HG03159 (cell line): ENCODE measurements at regions not wholly inside any gene's neighbourhood (a gene's known extent, or its start where the extent isn't known, plus 50 kb on each side); places are given as distances from the start of the nearest gene placed in this dataset.

ENCODE experiments used
- ATAC-seq: cut with Tn5 transposase; IDR thresholded peaks from one replicate; pipeline ENCODE4 v1.9.1; 2021; ENCODE audit warnings: mild to moderate bottlenecking, moderate library complexity; ENCODE audit not compliant: unreplicated experiment

DNA sequence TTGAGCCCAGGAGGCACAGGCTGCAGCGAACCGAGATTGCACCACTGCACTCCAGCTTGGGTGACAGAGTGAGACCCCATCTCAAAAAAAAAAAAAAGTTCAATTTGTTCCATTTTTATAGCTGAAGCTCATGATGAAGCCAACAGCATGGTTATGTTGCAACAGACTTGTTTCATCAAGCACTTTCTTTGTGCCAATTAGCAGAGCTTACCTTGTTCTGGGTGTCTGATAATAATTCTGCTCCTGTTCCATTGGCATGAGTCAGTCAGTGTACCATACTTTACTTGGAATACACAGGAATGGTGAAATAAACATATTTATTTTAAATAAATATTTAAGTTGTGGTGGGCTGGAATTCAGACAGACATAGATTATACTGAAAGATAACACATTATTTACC lies 100.8 kb upstream of the DAAM1 start:
- ATAC-seq, result no peak

DNA sequence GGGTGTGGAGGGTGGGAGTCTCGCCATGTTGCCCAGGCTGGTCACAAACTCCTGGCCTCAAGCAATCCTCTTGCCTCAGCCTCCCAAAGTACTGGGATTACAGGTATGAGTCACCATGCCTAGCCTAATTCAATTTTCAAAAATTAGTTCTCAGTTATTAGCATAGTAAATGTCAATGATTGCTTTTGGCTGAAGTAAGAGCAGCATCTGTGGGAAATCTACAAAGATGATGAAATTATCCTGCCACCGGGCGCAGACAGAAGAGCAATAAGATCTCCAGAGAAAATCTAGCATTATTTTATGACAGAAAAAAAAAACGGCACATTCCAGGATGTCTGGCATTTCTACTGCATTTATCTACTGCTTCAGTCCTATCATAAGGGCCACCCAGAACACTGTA lies 97.9 kb upstream of the DAAM1 start:
- ATAC-seq, result no peak

DNA sequence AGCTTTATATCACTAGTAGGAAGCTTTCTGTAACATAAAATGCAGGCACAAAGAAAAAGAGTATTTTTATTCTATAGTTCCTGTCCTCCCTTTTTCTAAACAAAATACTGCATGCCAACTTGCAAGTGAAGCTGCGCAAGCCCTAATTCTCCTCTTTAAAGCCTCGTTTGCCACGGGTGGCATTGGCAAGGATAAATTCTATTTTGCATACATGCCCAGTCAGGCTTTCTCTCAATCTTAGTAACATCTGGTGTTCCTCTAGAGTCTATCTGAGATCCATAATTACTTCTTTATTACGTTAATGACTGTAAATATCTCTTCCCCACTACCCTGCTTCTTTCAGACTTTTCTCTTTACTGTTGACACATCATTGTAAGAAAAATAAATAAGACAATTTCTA lies 97.1 kb upstream of the DAAM1 start:
- no peak for ATAC-seq

DNA sequence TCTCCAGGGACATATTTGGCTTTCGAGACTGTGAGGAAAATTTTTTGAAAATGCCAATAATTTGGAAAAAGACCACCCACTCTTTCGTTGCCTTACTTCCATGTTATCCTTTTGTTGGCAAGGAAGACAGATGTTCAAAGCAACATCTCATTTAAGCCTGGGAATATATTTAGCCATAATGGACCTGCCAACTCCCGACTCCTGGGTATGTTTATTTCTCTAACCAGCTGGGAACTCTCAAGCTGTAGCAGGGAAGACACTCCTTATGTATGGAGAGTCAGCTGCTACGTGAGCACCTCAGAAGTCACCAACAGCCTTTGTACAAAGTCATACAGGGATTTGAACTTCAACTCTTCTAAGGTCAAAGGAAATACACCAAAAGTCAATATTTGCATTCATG lies 96.5 kb upstream of the DAAM1 start:
- no peak for ATAC-seq

DNA sequence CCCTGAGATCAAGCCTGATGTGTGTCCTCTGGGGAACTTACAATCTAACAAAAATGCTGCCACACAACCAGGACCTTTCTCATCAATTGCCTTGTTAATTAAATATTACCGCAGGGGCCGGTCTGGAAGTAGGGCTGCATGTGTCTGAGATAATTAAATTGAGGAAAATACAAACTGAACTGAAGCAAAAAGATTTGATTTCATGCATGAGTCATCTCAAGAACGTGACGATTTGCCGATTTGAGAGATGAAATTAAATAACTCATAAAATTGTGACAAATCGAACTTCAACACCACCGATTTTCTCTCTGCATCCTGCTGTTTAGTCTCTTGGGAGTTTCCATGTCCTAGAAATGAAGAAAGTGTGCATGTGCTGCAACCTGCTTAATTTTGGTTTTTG lies 94.6 kb upstream of the DAAM1 start:
- ATAC-seq, result no peak

DNA sequence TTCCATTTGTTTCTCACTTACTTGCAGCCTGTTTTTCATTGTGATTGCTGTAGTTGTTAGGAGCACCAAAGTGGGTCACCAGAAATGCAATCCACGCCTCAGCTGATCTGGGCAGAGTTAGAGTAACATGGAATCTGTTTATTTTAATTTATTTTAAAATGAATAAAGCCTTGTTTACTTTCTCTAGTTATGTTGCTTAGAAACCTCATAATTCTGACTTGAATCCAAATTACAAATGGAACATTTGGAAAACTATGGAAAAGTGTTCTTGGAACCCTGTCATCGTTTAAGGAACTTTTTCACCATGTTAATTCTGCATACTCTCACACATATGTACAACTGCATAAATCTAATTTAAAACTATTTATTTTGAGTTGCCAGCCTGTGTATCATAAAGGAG lies 92.2 kb upstream of the DAAM1 start:
- no peak for ATAC-seq

DNA sequence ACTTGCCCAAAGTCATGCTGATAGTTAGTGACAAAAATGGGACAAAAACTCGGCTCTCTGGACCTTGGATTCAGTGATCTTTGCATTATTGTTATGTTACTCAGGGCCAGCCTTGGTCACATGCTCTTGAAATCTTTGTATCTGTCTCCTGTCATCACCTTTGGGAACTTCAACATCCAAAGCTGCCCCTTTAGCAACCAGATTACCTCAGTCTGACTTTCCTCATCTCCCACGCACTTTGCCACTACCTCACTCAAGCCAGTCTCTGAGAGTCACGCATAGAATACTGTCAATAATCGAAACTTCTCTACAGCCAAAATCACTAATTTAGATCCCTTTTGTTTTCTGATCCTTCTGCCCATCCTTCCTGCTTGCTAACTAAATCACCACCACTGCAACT lies 90.8 kb upstream of the DAAM1 start:
- ATAC-seq, result no peak

DNA sequence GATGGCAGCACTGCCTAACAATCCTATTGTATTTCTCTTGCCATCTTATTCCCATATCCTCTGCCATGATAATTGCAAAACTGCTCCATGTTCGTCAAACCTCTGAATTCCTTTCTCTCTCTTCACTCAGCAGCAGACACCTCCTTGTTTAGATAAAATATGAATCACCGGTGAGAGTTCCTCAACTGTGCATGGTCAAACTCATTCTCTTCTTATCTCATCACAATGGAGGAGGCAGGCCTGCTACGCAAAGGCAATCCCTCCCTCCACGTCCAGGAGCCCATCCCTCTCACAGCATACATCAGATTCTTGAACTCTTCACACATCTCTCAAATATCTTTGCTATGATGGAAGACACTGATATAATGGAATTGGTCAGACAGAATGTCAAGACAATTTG lies 90.1 kb upstream of the DAAM1 start:
- no peak for ATAC-seq

DNA sequence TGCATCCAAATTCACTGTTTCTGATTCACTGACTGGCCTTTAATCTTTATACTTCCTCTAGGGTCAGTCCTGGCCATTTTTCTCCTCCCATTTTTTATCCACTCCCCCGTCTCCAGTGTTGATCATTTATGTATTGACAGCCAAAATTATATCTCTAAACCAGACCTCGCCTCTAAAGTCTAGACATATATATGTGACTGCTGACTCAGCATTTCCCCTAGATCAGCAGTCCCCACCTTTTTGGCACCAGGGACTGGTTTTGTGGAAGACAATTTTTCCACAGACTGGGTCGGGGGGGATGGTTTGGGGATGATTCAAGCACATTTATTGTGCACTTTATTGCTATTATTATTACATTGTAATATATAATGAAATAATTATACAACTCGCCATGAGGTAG lies 88.3 kb upstream of the DAAM1 start:
- ATAC-seq, result no peak

DNA sequence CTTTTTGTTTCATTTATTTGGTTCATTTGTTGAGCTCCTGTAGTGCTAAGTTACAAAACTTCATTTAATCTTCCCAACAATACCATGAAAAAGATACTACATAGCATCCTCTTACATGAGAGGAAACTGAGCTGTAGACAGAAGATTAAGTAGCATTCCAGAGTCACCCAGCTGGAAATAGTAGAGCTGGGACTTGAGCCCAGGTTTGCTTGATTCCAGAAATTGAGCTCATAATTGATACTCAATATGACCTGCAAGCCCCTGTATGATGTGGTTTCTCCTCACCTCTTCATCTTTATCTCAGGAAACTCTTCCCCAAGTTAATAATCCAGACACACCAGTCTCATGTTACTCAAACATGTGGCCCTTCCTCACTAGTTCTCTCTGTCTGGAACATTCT lies 87.0 kb upstream of the DAAM1 start:
- ATAC-seq, result no peak

DNA sequence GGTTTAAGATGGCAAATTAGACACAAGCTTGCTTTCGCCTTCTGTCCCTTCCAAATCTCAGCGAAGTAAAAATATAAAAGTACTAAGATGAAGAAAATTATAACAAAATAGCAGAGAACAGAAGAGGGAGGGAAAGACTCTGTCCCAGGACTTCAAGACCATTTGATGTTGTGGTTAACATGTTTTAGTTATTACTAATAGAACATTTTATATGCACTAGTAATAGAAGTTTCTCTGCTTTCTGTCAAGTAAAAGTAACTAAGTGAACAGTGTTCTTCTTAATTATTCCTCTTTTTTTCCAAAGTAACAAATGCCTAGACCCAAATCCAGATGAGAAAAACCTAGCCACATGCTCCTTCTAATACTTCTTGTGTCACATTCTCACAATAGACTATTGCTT lies 85.1 kb upstream of the DAAM1 start:
- ATAC-seq, result no peak

DNA sequence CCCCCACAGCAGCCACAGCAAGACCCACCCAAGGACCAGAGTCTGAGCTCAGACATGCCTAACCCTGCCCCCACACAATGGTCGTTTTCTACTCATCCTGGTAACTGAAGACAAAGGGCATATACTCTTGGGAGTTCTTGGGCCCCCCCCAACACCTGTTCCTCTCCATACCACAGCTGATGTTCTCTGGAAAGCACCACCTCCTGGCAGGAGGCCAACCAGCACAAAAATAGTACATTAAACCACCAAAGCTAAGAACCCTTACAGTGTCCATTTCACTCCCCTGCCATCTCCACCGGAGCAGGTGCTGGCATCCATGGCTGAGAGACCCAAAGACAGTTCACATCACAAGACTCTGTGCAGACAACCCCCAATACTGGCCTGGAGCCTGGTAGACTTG lies 80.6 kb upstream of the DAAM1 start:
- no peak for ATAC-seq

DNA sequence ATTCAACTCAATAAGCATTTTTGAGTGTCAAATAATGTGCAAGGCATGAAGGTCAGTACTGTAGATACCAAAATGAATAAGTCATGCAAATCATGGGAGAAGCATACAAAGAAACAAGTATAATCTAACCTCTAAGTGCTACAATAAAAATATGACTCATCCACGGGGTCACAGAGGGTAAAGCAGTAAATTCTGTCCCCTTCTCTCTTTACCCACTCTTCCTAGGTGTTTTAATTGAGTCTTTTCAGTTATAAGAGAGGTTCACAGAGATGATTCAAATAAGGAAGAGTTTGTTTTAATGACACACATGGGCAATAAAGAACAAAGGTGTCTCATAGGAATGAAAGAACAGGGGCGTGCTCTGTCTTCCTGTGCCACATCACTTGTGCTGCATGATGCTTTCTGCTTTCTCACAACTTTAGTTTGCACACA lies 71.5 kb upstream of the DAAM1 start:
- ATAC-seq, result no peak

DNA sequence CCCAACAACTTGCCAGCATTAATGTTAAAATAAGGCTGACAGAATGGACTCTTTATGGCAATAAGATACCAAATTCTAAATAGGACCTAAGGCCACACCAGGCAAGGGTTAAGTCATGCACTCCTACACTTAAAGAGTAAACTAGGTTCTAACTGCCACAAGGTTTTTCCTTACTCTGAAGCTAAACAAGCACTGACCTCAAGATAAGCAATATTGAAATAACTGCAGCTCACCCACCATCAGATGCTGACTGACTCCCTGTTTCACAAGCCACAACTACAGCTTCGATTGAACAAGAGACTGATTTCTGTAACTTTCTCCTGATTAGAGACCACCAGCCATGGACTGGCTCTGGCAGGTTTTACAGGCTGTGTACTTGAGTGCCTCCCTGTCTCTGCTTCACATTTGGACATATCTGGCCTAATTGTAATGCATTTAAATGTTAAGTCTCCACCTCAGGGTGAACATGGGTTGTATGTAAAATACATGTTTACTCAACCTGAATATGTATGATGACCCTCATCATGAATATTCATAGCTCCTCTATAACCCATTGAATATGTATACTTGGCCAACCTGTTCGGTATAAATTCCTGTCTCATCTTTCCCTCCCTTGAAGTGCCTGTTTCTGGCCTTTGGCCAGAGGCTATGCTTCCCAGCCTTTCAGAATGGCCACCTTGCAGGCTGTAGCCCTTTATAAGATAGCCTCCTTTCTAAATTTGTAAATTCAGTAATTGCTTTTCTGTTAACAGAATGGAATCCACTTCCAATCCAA lies 70.5 kb upstream of the DAAM1 start:
- no peak for ATAC-seq

DNA sequence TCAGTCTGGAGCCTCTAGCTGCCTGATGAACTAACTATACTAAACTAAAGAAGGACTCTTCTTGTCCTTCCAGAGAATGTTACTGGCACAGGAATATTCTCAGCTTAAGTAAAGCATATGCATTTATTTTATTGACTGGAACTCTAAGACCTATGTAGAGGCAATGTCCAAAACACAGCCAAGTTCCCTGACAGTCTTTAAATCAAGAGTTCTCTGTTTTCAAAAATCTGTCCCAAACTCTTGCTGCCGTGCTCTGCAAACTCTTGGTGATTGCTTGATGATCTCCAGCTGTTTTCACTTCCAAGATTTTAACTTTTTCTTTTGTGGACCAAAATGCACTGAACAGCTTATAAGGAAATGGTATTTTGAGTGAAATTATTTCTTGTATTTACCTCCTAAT lies 67.5 kb upstream of the DAAM1 start:
- ATAC-seq, result no peak

DNA sequence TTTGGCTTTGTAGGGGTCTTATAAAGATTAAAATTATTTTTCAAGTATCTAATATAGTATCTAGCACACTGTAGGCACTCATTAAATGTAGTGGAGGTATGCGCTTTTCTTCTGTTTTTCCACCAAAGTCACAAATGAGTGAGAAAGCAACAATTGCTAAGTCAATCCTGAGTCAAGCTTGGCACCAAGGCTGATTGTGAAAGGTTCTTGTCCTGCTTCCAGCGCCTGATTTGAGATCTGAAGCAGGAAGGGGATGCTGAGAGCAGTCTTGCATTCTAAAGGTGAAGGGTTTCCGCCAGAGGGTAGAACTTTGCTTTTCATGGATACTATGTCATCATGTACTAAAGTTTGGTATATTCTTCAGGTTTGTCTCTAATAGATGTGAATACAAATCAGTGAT lies 64.9 kb upstream of the DAAM1 start:
- ATAC-seq, result no peak

DNA sequence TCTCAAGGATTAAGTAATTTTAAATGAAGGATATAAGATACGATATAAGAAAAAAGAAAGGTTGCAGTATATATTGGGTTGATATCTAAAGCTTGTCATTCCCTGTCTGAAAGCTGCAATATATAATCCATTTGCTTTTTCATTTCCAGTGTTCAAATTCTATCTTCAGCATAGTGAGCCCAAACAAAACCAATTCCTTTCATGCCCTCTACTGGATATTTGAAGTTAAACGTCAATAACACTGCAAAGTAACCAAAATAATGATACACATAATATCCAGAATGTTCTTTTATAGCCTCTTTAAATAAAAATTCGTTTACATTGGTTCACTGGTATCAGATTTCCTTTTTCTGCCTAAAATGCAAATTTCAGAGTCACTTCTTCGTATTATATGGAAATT lies 64.5 kb upstream of the DAAM1 start:
- no peak for ATAC-seq

DNA sequence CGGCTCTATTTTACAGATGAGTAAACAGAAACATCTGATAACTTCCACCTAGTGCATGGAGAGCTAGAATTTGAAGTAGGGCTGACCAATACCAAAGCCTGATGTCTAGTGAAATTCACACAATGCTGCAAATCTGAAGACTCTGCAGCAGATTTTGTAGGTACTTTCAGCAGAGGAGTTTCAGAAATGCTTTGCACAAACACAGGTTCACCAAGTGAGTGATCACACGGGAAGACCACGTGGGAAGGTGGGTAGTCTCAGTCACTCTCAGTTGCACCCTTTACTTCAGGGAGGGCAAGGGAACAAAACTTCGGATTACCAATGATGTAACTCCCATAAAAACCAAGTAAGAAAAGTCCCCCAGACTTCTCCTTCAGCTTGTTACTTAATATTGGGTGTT lies 63.3 kb upstream of the DAAM1 start:
- ATAC-seq, result no peak

DNA sequence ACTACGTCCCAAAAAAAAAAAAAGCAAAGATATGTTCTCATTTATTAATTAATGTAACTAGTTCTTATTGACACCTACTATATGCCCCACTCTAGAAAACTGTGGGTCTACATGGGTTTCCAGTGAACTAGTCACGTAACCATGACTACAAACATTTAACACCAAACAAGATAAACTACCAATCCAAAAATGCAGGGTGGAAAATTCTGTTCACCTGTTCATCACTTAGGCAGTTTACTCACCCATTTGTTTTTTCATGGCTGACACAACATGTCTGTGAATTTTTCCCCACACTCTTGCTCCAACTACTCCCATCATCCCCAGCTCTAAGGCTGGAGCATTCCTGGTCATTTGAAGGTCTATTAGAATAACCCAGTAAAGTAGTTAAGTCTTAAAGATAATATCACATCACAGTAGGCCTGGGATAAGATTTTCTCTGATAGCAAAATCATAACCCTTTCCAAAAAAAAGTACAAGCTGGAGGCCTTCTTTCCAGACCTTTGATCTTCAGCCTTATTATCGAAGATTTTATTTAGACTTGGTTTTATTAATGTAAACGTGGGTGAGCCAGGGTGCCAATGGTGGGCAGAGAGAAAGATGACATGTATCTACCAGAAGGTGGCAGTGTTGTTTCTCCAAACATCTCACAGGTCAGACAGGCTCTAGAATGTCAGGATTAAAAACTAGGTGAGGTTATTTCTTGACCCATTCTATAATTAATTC lies 61.6 kb upstream of the DAAM1 start:
- ATAC-seq, result no peak

DNA sequence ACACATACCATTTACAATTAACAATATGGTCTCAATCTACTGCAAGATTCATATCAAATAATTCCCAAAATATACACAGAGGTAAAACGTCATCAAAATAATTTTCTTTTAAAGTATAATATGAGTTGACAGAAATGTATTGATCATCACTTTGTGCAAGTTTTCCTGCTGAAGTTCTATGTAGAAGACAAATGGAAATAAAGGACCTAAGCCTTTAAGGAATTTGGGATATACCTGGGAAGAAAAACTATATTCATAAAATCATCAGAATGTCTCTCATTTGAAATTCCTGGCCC lies 61.1 kb upstream of the DAAM1 start:
- no peak for ATAC-seq

DNA sequence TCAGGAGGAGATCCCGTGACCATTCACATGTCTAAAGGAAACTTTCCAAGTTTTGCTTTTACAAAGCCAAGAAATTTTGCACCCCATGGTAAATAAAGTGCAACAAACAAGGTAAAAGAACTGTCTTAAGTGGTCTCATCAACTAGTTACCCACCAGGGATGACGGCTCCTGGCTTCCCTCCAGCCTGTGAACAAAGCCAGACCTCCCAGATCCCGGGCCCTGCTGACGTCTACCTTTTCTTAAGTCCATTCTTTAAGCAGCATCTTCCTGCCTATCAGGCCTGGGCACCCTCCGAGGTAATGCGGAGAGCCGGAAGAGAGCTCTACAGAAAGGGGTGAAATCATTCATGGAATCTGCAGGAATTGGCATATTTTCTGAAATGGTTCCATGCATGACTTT lies 58.0 kb upstream of the DAAM1 start:
- ATAC-seq, result no peak

DNA sequence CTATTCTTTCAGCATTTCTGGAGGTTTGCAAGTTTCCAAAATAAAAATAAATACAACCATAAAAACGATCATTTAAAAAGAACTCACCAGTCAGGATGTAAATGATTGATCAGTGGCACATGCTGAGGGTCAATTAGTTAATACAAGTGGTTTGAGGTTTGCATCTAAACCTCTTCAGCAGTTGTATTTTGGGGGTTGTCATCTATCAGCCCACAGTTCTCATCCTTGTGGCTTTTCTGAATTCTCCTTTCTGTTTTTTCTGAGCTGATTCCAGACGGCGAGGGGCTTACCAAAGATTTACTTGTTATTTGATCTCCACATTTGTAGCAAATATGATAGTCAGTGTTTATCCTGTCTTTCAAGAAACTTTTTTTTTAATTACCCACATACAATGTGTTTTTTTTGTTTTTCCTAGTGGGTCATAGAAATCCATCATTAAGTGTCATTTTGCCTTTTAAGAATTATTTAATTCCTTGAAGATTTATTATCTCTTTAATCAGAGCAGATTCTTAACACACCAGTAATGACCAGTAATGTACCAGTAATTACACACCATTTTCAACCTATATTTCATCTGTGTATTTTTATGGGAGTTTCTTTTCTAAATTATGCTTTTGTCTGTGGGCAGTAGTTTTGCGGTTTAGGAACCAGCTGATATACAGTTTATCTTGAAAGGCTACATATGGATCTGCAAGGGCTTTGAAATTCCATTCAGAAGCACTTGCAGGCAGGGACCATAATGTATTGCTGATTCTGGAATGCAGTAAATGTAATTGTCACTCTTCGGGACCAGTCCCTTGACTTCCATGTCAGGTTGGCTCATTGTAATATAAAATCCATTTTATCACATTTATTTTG lies 56.3 kb upstream of the DAAM1 start:
- ATAC-seq, result no peak
